ENCODE measurements at regions not wholly inside any gene's neighbourhood (a gene's known extent, or its start where the extent isn't known, plus 50 kb on each side); places are given as distances from the start of the nearest gene placed in this dataset.

GRCh38 chr2:9738062-9738461, 105.2 kb upstream of the TAF1B start:
- no peak for TF ChIP-seq CTCF (IDR thresholded peaks at IDR 0.05)
- no peak for TF ChIP-seq POLR2A (IDR thresholded peaks at IDR 0.05)

Measured in stomach (tissue), 4 donors.